GM19025 (cell line): ENCODE measurements at regions not wholly inside any gene's neighbourhood (a gene's known extent, or its start where the extent isn't known, plus 50 kb on each side); places are given as distances from the start of the nearest gene placed in this dataset.
"Not testable (repeated sequence)": the region's sequence is repeated elsewhere in the genome, so short reads cannot be mapped to it uniquely, and the experiment has no call there.

ENCODE experiments used
- ATAC-seq: cut with Tn5 transposase; IDR thresholded peaks from one replicate; pipeline ENCODE4 v1.9.1; 2021; ENCODE audit warnings: mild to moderate bottlenecking, low read depth, moderate library complexity; ENCODE audit not compliant: unreplicated experiment

- no peak for ATAC-seq
Measured at GRCh38 chr7:146057958-146058357, 58.6 kb upstream of the CNTNAP2 start.

GRCh38 chr7:146054909-146055308 lies 61.7 kb upstream of the CNTNAP2 start:
- ATAC-seq: no peak

DNA sequence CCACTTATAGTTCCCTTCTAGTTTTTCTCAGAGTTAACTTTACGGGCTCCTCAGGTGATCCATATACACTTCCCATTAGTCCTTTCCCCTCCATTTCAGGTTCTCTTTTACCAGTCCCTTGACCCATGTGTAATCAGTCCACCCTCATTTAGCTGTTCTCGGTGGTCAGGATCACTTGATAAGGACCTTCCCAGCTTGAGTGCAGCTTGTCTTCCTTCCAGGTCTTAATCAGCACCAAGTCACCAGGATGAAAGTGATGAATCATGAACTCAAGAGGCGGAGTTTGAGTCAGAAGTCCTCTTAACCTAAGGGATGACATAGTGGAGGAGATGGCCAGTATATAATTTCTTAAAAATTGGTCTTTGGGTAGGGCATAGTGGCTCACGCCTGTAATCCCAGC lies 63.1 kb upstream of the CNTNAP2 start:
- ATAC-seq: no peak

DNA sequence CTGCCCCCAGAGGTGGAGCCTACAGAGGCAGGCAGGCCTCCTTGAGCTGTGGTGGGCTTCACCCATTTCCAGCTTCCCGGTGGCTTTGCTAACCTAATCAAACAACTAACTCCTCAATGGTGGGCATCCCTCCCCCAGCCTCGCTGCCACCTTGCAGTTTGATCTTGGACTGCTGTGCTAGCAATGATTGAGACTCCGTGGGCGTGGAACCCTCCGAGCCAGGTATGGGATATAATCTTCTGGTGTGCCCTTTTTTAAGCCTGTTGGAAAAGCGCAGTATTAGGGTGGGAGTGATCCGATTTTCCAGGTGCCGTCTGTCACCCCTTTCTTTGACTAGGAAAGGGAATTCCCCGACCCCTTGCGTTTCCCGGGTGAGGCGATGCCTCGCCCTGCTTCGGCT lies 73.3 kb upstream of the CNTNAP2 start:
- ATAC-seq: not testable (repeated sequence)

DNA sequence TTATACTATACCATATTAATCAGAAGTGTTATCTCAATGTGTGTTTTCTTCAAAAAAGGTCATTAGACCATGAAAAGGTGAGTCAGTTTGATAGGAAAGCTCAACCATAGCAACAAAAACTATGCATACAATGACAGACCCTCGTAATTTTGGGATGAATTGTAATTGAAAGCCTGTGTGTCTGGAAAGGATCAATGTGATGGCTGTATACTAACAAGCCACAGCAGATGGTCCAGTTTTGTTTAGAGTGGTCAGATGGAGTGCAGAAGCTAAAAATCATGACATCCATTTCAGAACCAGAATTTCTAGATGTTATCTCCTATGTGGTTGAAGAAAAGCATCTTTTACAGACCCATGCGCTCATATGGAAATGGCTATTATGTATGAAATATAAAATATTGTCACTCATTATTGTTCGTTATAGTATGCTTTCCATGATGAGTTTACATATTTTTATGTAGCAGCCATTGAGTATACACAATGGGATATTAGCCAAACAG lies 88.3 kb upstream of the CNTNAP2 start:
- ATAC-seq: no peak

DNA sequence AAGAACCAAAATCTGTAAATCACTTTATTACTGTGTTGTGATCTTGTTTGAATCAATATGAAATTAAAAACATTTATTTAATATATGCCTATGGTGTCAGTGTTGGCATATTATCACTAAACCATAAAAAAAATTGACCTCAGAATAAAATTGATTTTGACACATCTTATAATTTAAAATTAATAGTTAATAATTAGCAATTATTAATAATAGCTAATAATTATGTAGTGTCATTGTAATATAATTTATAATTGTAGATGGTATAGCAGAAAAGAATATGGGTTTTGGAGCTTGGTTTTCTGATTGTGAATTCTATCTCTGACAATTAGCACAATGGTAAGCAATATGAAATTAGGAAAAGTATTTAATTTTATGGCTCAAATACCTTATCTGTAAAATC lies 89.4 kb upstream of the CNTNAP2 start:
- no peak for ATAC-seq

DNA sequence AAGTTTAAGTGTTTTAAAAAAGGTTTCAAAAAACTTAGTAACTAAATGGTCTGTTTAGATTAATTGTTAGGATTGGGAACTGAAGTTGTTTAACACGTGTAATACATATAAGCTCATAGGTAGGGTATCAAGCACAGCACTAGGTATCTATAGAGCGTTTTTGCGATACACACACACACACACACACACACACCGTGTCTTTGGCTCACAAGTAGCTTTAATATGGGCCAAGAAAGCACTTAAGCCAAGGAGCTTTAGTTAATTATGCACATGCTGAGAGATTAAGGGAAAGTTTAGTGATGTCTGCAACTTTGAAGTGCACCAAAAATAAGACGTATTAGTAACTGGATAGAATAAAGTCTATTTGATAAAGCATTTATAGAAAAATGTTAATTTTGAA lies 93.8 kb upstream of the CNTNAP2 start:
- no peak for ATAC-seq

DNA sequence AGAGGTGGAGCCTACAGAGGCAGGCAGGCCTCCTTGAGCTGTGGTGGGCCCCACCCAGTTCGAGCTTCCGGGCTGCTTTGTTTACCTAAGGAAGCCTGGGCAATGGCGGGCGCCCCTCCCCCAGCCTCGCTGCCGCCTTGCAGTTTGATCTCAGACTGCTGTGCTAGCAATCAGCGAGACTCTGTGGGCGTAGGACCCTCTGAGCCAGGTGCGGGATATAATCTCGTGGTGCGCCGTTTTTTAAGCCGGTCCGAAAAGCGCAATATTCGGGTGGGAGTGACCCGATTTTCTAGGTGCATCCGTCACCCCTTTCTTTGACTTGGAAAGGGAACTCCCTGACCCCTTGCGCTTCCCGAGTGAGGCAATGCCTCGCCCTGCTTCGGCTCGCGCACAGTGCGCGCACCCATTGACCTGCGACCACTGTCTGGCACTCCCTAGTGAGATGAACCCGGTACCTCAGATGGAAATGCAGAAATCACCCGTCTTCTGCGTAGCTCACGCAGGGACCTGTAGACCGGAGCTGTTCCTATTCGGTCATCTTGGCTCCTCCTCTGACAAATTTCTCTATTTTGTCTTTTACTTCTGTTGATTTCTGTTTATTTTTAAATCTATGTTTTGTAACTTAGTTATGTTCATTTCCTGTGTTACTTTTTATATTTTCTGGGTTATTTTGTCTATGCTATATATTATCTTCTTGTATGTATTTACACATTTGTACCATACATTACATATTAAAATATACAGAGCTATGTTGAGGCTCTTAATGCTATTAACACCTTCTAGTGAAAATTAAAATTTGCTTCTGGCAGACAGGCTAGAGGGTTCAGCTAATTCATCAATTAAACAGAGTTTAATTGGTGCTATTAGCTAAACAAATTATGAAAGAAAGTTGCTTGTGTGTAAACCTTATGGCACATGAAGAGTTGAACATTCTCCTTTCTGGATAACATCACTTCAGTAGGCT lies 97.3 kb upstream of the CNTNAP2 start:
- ATAC-seq: not testable (repeated sequence)

DNA sequence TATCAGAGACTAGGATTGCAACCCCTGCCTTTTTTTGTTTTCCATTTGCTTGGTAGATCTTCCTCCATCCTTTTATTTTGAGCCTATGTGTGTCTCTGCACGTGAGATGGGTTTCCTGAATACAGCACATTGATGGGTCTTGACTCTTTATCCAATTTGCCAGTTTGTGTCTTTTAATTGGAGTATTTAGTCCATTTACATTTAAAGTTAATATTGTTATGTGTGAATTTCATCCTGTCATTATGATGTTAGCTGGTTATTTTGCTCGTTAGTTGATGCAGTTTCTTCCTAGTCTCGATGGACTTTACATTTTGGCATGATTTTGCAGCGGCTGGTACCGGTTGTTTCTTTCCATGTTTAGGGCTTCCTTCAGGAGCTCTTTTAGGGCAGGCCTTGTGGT lies 99.2 kb upstream of the CNTNAP2 start:
- ATAC-seq: not testable (repeated sequence)

DNA sequence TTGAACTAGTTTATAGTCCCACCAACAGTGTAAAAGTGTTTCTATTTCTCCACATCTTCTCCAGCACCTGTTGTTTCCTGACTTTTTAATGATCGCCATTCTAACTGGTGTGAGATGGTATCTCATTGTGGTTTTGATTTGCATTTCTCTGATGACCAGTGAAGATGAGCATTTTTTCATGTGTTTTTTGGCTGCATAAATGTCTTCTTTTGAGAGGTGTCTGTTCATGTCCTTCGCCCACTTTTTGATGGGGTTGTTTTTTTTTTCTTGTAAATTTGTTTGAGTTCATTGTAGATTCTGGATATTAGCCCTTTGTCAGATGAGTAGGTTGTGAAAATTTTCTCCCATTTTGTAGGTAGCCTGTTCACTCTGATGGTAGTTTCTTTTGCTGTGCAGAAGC lies 102.4 kb upstream of the CNTNAP2 start:
- not testable (repeated sequence) for ATAC-seq

DNA sequence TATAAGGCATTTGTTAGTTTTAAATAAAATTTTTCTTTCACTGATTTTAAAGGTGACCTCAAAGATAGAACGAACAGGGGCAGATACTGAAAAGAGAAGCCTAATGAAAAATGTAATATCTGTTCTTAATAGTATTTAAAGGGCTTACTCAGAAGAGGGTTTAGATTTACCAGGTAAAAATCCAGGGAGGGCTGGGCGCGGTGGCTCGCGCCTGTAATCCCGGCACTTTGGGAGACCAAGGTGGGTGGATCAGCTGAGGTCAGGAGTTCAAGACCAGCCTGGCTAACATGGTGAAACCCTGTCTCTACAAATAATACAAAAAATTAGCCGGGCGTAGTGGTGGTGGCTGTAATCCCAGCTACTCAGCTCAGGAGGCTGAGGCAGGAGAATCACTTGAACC lies 108.3 kb upstream of the CNTNAP2 start:
- no peak for ATAC-seq

DNA sequence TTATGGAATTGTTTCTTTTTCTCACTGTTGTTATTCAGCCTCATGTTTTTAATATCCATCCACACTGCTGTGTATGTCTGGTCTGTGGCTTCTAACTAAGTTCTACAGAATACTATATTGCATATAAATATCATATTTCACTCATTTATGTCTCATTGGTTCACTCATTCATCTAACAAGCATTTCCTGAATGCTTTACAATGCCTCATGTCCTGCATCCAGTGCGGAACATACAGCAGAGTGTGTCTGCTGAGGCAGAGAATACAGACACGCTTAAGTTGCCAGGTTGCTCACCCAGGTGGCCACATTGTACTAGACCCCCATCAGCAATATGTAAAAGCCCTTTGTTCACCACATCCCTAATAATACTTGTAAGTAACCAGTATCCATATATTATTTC lies 111.8 kb upstream of the CNTNAP2 start:
- no peak for ATAC-seq

DNA sequence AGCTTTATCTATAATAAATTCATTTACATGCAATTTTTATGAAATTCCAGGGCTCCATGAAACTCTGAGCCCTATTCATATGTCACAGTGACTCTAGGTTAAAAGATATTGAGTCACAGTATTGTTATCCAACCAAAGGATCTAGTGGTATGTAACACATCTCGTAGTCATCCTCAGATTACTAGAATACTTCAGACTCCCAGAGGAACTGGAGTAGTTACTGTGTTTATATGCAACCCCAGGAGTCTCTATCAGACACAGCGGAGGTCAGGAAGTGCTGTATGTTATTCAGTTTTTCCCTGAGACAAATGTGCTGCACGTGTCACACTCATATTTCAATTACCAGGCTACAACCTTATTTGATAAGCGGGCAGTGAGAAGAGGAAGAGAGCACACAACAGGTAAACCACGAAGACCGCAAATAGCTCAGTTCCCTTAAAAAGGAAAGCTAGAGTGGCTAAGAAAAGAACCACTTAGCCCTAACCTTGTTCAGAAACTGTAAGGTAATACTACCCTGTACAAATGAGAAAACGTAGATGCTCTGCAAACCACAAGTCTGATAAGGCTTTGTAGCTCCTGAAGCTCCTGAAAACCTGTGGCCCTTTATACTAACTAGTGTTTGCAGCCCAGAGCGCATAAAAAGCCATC lies 114.0 kb upstream of the CNTNAP2 start:
- ATAC-seq: no peak

DNA sequence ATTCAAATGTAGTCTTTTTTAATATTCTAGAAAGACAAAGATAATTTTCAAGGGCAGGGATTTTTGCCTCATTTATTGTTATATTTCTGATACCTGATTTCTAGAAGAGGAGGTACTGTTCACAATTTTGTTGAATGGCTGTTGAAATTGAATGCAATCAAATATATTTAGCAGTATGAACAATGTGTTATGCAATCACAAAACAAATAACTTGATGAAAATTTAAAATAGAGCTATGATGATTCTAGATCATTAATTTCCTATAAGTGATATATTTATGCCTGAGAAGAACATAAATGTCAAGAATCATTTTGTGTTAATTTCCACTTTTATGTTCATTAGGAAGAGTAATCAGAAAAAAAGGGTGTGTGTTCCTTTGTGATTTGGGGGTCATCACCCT lies 114.6 kb upstream of the CNTNAP2 start:
- no peak for ATAC-seq

GRCh38 chr7:146000882-146001281 lies 115.7 kb upstream of the CNTNAP2 start:
- no peak for ATAC-seq

DNA sequence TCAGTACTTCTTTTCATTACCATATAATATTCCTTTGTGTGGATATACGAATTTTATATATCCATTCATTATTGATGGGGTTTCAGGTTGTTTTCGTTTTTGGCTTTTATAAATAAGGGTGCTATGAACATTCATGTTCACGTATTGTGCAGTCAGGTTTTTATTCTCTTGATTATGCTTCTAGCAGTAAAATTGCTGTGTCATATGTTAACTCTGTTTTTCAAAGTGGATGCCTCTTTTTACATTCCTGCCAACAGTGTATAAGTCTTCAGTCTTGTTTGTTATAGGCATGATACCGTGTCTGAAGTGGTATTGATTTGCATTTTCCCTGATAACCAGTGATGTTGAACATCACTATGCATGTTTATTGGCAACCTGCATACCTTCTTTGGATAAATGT lies 127.1 kb upstream of the CNTNAP2 start:
- ATAC-seq: no peak

- ATAC-seq: no peak
Measured at GRCh38 chr7:145986248-145986874, 130.2 kb upstream of the CNTNAP2 start.

- ATAC-seq: no peak
Measured at GRCh38 chr7:145978769-145979168, 137.8 kb upstream of the CNTNAP2 start.

DNA sequence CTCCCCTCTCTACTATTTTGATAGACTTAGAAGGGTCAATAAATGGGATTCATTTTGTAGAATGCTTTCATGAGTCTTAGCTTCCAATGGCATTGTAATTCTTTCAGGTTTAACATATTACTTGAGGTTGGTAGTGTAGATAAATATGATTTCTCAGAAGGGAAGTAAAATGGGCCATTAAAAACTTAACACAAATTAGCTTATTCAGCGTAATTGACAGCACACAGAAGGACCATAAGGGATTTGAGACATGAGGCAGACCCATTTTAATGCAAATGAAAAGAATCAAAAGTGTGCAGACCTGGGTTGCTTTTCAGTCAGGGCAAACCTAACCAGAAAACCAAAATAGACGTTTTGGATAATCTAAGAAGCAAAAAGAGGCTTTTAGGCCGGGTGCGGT lies 156.6 kb upstream of the CNTNAP2 start:
- ATAC-seq: no peak

DNA sequence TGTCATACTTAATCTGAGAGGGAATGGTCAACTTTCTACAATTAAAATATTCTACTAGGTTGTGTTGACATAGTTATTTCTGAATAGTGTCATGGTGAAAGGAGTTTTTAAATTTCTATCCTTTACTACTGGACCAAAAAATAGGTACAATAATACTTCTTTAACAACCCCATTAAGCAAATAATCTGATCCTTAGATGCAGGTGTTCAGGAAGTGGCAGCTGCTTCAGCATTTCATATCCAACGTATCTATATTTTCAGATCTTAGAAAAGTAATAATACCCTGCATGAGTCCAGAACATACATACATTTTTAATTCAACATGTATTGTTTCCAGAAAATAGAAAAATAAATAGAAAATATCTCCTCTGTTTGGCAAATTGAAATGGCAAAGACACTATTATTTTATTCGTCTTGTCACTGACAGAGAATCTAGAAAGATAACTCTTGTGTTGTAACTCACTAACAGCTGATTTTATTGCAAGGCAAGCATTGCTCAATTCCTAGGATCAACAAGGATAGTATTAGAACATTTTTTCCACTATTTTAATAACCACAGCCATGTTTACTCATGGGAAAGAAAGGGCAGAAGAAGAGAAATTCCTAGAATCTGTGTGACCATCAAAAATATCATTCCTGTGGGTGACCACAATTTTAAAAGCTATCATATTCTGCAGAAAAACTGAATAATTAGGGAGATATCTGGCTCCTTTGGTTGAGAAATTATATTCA lies 159.3 kb upstream of the CNTNAP2 start:
- ATAC-seq: no peak

DNA sequence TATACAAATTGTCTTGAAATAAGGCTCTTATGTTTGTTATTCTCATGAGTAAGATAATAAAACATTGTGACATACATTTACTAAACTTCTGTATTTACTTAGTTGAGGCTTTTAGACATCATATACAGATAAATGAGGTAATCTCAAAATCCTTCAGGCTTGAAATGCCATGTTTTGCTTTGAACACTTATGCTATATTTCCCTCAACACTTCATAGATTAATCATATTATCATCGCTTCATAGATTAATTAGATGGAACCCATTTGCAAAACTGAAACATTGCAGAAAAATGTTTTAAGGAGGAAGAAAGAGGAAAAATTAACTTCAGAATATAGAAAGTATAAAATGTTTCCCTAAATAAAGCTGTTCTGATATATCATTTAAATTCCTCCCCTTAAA lies 165.0 kb upstream of the CNTNAP2 start:
- no peak for ATAC-seq
